ENCODE measurements at regions not wholly inside any gene's neighbourhood (a gene's known extent, or its start where the extent isn't known, plus 50 kb on each side); places are given as distances from the start of the nearest gene placed in this dataset.
A peak's percentile ranks its signal among the peaks of the same experiment; 100 is the strongest.

DNA sequence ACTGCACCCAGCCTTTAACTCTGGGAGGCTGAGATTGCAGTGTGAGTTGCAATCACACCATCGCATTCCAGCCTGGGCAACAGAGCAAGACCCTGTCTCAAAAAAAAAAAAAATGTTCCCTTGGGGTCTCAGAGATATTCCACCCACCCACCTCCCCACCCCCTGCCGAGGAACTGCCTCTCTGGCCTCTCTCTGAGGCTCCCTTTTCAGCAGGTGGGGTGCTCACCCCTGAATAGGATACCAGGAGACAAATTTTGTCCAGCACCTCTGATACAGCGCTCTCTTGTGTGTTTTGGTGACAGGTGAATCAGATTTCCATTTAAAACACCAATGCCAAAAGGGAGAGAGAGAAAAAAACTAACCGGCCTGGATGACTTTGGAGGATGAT, 92.6 kb upstream of the KIF5B start:
- DNase-seq (ENCODE audit: low spot score): no peak
- Histone ChIP-seq H3K4me3 (peak overlapping the region; percentile 35), H3K27ac (peak overlapping the region; percentile 63 to 82)
- TF ChIP-seq, protein P1, sequence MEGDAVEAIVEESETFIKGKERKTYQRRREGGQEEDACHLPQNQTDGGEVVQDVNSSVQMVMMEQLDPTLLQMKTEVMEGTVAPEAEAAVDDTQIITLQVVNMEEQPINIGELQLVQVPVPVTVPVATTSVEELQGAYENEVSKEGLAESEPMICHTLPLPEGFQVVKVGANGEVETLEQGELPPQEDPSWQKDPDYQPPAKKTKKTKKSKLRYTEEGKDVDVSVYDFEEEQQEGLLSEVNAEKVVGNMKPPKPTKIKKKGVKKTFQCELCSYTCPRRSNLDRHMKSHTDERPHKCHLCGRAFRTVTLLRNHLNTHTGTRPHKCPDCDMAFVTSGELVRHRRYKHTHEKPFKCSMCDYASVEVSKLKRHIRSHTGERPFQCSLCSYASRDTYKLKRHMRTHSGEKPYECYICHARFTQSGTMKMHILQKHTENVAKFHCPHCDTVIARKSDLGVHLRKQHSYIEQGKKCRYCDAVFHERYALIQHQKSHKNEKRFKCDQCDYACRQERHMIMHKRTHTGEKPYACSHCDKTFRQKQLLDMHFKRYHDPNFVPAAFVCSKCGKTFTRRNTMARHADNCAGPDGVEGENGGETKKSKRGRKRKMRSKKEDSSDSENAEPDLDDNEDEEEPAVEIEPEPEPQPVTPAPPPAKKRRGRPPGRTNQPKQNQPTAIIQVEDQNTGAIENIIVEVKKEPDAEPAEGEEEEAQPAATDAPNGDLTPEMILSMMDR (IDR thresholded peaks at IDR 0.05): no peak

DNA sequence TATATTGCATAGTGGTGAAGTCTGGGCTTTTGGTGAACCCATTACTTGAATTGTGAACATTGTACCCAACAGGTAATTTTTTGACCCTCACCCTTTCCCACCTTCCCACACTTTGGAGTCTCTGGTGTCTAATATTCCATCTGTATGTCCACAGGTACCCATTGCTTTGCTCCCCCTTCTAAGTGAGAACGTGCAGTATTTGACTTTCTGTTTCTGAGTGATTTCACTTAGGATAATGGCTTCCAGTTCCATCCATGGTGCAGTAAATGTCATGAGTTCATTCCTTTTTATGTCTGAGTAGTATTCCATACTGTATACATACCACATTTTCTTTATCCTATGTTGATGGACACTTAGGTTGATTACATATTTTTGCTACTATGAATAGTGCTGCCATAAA, 91.5 kb upstream of the KIF5B start:
- H3K27ac ChIP-seq: no peak overlapping the region
- H3K4me3 ChIP-seq: no peak overlapping the region
- DNase-seq (ENCODE audit: low spot score): no peak

DNA sequence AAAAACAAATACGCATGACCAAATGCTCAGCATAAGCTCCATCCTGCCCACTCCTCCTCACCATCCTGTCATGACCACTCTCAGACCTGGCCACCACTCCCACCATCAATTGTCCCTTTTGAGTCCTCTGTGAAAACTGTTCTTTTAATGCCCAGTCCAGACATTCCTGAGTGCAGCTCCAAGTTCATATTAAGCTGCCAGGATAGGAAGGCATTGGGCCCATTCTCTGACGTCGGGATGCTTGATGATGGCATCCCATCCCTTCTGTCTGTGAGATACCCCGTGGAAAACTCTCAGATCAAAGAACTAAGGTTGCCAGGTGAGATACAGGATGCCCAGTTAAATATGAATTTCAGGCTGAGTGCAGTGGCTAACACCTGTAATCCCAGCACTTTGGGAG, 89.9 kb upstream of the KIF5B start:
- Histone ChIP-seq H3K4me3 (no peak overlapping the region), H3K27ac (no peak overlapping the region)
- DNase-seq (ENCODE audit: low spot score): no peak
- TF ChIP-seq, protein P1 (IDR thresholded peaks at IDR 0.05): no peak

More for the DNA sequence above, 91.5 kb upstream of the KIF5B start:
- TF ChIP-seq, protein P1 (IDR thresholded peaks at IDR 0.05): no peak

DNA sequence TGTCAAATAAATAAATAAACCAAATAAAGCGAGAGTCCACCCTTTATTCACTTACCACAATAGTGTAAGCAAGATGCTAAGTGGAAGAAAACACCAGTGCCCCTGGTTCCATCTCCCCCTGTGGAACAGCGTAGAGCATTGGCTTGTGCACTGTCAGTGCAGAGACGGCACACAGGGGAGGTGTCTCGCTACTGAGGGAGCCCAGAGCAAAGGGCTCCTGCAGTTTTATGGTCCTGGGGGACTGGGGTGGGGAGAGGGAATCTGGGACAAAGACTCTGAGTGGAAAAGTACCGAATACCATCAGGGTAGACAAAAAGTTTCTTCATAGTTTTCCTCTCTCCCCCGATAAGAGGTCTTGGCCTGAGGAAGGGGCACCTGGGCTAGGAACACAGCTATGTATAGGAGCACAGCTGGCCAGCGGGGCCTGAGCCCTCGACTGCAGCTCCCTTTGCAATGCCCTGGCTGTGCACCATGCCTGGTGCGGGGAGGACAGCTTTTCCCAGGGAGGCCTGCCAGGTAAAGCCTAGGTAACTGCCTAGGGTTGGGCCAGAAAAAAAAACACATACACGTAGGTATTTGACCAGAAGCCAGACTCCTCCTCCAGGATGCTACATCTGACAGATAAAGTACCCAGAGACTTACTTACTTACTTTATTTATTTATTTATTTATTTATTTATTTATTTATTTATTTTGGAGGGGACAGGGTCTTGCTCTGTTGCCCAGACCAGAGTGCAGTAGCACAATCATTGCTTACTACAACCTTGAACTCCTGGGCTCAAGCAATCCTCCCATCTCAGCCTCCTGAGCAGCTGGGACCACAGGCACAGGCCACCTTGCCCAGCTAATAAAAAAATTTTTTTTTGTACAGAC, 88.8 kb upstream of the KIF5B start:
- Histone ChIP-seq H3K27ac (no peak overlapping the region), H3K4me3 (no peak overlapping the region)
- TF ChIP-seq, protein P1 (IDR thresholded peaks at IDR 0.05): no peak
- no peak for DNase-seq (ENCODE audit: low spot score)

DNA sequence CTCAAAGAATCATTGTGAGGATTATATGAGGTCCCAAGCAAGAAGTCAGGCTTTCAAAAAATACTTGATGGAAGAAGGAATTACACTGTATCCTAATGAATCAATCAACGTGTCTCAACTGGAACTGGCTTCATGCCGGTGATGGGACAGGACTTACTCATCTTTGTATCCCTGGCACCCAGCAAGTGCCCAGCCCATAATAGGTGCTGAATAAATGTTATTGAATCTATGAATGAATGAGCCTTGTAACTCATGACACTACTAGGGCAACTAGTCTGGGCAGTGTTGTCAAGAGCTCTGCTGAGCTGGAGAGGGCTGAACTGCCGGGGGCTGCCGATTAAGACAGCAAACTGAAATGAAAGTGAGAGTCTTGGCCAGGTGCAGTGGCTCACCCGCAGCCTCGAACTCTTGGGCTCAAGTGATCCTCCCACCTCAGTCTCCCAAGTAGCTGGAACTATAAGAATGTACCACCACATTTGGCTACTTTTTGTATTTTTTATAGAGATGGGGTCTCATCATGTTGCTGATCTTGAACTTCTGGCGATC, 87.2 kb upstream of the KIF5B start:
- Histone ChIP-seq H3K4me3 (no peak overlapping the region), H3K27ac (no peak overlapping the region)
- TF ChIP-seq, protein P1 (IDR thresholded peaks at IDR 0.05): no peak
- no peak for DNase-seq (ENCODE audit: low spot score)

DNA sequence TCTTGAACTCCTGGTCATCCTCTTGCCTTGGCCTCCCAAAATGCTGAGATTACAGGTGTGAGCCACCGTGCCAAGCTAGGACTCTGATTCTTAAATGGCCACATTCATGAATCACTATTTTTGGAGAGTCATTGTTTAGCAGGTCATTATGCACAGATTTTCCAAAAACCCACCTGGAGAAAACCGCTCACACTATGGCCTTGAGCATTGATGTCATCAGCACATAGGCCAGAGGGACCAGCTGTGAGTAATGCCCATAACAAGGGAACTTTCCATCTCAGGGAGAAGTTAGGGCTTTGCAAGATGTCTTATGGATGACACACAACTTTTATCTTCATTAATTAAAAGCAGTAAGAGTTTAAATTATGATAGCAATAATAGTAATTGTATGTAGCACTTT, 86.4 kb upstream of the KIF5B start:
- Histone ChIP-seq H3K4me3 (no peak overlapping the region), H3K27ac (no peak overlapping the region)
- no peak for DNase-seq (ENCODE audit: low spot score)
- TF ChIP-seq, protein P1 (IDR thresholded peaks at IDR 0.05): no peak
